IMR-90 (cell line): ENCODE measurements at regions not wholly inside any gene's neighbourhood (a gene's known extent, or its start where the extent isn't known, plus 50 kb on each side); places are given as distances from the start of the nearest gene placed in this dataset.

ENCODE experiments used
- ATAC-seq: fragments of 200-7000 bp; cut with Tn5 transposase; 2 replicates; pipeline ENCODE4 v1.9.1; 2020; ENCODE audit warnings: low read depth, mild to moderate bottlenecking, moderate library complexity
- BruUV-seq: library from RNA; stranded (reverse); fragments of 400-500 nt; replicated peaks from 2 replicates; lab custom pipeline; 2021; lab: Mats Ljungman, UMichigan
- CTCF ChIA-PET: fragments of 300-600 bp; formaldehyde crosslinking; extraction: SDS; loops from one replicate; lab custom pipeline; 2021; ENCODE audit warnings: antibody characterized with exemption; lab: Yijun Ruan, JAX
- POLR2A ChIA-PET: fragments of 300-600 bp; sonication (Branson Sonifier 250); formaldehyde crosslinking; loops from one replicate; lab custom pipeline; 2022; ENCODE audit warnings: antibody characterized with exemption; ENCODE audit not compliant: unreplicated experiment; lab: Charles Lee
- DNase-seq: peaks from one replicate; pipeline ENCODE4 v3.0.0; 2013
- H2AFZ ChIP-seq: replicated peaks from 2 replicates; pipeline ENCODE3; 2013; ENCODE audit warnings: low read length, mild to moderate bottlenecking; ENCODE audit not compliant: poor library complexity
- H2AK5ac ChIP-seq: 2 replicates; pipeline ENCODE4 v1.6.1; 2013; ENCODE audit warnings: low read depth, low read length, inconsistent platforms
- H2AK9ac ChIP-seq: replicated peaks from 2 replicates; pipeline ENCODE3; 2013; ENCODE audit warnings: mild to moderate bottlenecking, low read depth, low read length, moderate library complexity; ENCODE audit not compliant: poor library complexity
- H2BK120ac ChIP-seq: 2 replicates; pipeline ENCODE4 v1.6.1; 2013; ENCODE audit warnings: low read depth, low read length, inconsistent platforms
- H2BK15ac ChIP-seq: 3 replicates; pipeline ENCODE4 v1.6.1; 2013; ENCODE audit warnings: low read depth, low read length, inconsistent platforms
- H2BK20ac ChIP-seq: 2 replicates; pipeline ENCODE4 v1.6.1; 2013; ENCODE audit warnings: low read depth, mild to moderate bottlenecking, inconsistent platforms, low read length, moderate library complexity
- H2BK5ac ChIP-seq: 2 replicates; pipeline ENCODE4 v1.6.1; 2013; ENCODE audit warnings: mild to moderate bottlenecking, low read depth, low read length, inconsistent platforms; ENCODE audit not compliant: poor library complexity, severe bottlenecking
- H3K14ac ChIP-seq: replicated peaks from 2 replicates; pipeline ENCODE4 v1.6.1; 2013; ENCODE audit warnings: low read depth, low read length, inconsistent platforms
- H3K18ac ChIP-seq: 2 replicates; pipeline ENCODE4 v1.6.1; 2013; ENCODE audit warnings: low read depth, low read length, control low read depth
- H3K23ac ChIP-seq: 2 replicates; pipeline ENCODE4 v1.6.1; 2013; ENCODE audit warnings: low read depth, low read length, inconsistent platforms
- H3K27ac ChIP-seq: 2 replicates; pipeline ENCODE4 v1.5.1; 2013; ENCODE audit warnings: mild to moderate bottlenecking, control low read depth, low read length; ENCODE audit not compliant: insufficient read depth
- H3K27me3 ChIP-seq: 2 replicates; pipeline ENCODE4 v1.6.1; 2013; ENCODE audit warnings: low read length; ENCODE audit not compliant: control insufficient read depth, insufficient read depth
- H3K36me3 ChIP-seq: 2 replicates; pipeline ENCODE4 v1.6.1; 2013; ENCODE audit warnings: low read length, mixed read lengths; ENCODE audit not compliant: control insufficient read depth, insufficient read depth
- H3K4ac ChIP-seq: 2 replicates; pipeline ENCODE4 v1.6.1; 2013; ENCODE audit warnings: low read depth, low read length, inconsistent platforms
- H3K4me1 ChIP-seq: 2 replicates; pipeline ENCODE4 v1.6.1; 2013; ENCODE audit warnings: low read length, mixed read lengths; ENCODE audit not compliant: control insufficient read depth, insufficient read depth
- H3K4me2 ChIP-seq: 2 replicates; pipeline ENCODE4 v1.6.1; 2013; ENCODE audit warnings: low read depth, mild to moderate bottlenecking, control low read depth, low read length, moderate library complexity
- H3K4me3 ChIP-seq: 2 replicates; pipeline ENCODE4 v1.5.1; 2013; ENCODE audit warnings: low read depth, mild to moderate bottlenecking, control low read depth, low read length, moderate library complexity; ENCODE audit not compliant: insufficient read depth
- H3K56ac ChIP-seq: 2 replicates; pipeline ENCODE4 v1.6.1; 2013; ENCODE audit warnings: low read length, inconsistent platforms; ENCODE audit not compliant: insufficient read depth; ENCODE audit errors: extremely low read depth
- H3K79me1 ChIP-seq, 2 experiments: 2 replicates each; pipeline ENCODE4 v1.6.1; 2013; ENCODE audit warnings: low read length in 2 of 2, inconsistent platforms in 1 of 2, low read depth in 1 of 2
- H3K9ac ChIP-seq: 2 replicates; pipeline ENCODE4 v1.6.1; 2013; ENCODE audit warnings: low read depth, low read length, control low read depth
- H3K9me1 ChIP-seq: 2 replicates; pipeline ENCODE4 v1.6.1; 2013; ENCODE audit warnings: low read length, inconsistent platforms; ENCODE audit not compliant: insufficient read depth
- H3K9me3 ChIP-seq: 2 replicates; pipeline ENCODE4 v1.6.1; 2013; ENCODE audit warnings: low read length; ENCODE audit not compliant: control insufficient read depth, insufficient read depth
- H4K20me1 ChIP-seq: 2 replicates; pipeline ENCODE4 v1.6.1; 2013; ENCODE audit warnings: low read length, inconsistent platforms; ENCODE audit not compliant: insufficient read depth
- H4K5ac ChIP-seq: 2 replicates; pipeline ENCODE4 v1.6.1; 2013; ENCODE audit warnings: mild to moderate bottlenecking, low read depth, low read length, control low read depth
- H4K8ac ChIP-seq, 2 experiments: 2 replicates each; pipeline ENCODE4 v1.6.1; 2013; ENCODE audit warnings: low read depth in 2 of 2, low read length in 2 of 2, control low read depth in 1 of 2, inconsistent platforms in 1 of 2
- H4K91ac ChIP-seq: 2 replicates; pipeline ENCODE4 v1.6.1; 2013; ENCODE audit warnings: low read depth, low read length, inconsistent platforms; ENCODE audit not compliant: insufficient read depth
- BHLHE40 ChIP-seq: fragments of 150-350 bp; IDR thresholded peaks from 2 replicates; pipeline ENCODE4 v1.6.1; 2016; ENCODE audit warnings: mild to moderate bottlenecking, low read depth, low read length
- CEBPB ChIP-seq: IDR thresholded peaks from 2 replicates; pipeline ENCODE4 v1.6.1; 2012; ENCODE audit warnings: low read depth, low read length, improper control_type of control experiment
- CHD1 ChIP-seq: IDR thresholded peaks from 2 replicates; pipeline ENCODE4 v1.6.1; 2012; ENCODE audit warnings: low read depth, low read length, improper control_type of control experiment
- ELK1 ChIP-seq: fragments of 150-350 bp; IDR thresholded peaks from 2 replicates; pipeline ENCODE4 v1.6.1; 2016; ENCODE audit warnings: low read depth, mild to moderate bottlenecking, low read length, moderate library complexity, borderline replicate concordance
- FOS ChIP-seq: fragments of 150-350 bp; IDR thresholded peaks from 2 replicates; pipeline ENCODE4 v1.6.1; 2016; ENCODE audit warnings: low read depth, low read length
- MAFK ChIP-seq: IDR thresholded peaks from 2 replicates; pipeline ENCODE4 v1.6.1; 2012; ENCODE audit warnings: low read depth, low read length, improper control_type of control experiment
- MAZ ChIP-seq: IDR thresholded peaks from 2 replicates; pipeline ENCODE4 v1.6.1; 2012; ENCODE audit warnings: low read depth, mild to moderate bottlenecking, low read length, improper control_type of control experiment, moderate library complexity, borderline replicate concordance
- MXI1 ChIP-seq: IDR thresholded peaks from 2 replicates; pipeline ENCODE4 v1.6.1; 2012; ENCODE audit warnings: low read depth, mild to moderate bottlenecking, low read length, moderate library complexity, borderline replicate concordance
- NFE2L2 ChIP-seq: fragments of 150-350 bp; IDR thresholded peaks from 2 replicates; pipeline ENCODE4 v1.6.1; 2016; ENCODE audit warnings: low read depth, mild to moderate bottlenecking, low read length
- POLR2A ChIP-seq: IDR thresholded peaks from 2 replicates; pipeline ENCODE4 v1.6.1; 2012; ENCODE audit warnings: mild to moderate bottlenecking, low read depth, low read length
- RAD21 ChIP-seq: IDR thresholded peaks from 2 replicates; pipeline ENCODE4 v1.6.1; 2012; ENCODE audit warnings: low read length, improper control_type of control experiment
- RCOR1 ChIP-seq: IDR thresholded peaks from 2 replicates; pipeline ENCODE4 v1.6.1; 2012; ENCODE audit warnings: mild to moderate bottlenecking, low read length, improper control_type of control experiment; ENCODE audit not compliant: insufficient replicate concordance
- RFX5 ChIP-seq: IDR thresholded peaks from 2 replicates; pipeline ENCODE4 v1.8.0; 2012; ENCODE audit warnings: low read depth, mild to moderate bottlenecking, low read length, moderate library complexity
- SMC3 ChIP-seq: fragments of 150-350 bp; IDR thresholded peaks from 2 replicates; pipeline ENCODE4 v1.6.1; 2016; ENCODE audit warnings: low read depth, mild to moderate bottlenecking, antibody characterized with exemption, low read length, moderate library complexity
- USF2 ChIP-seq: fragments of 150-350 bp; IDR thresholded peaks from 2 replicates; pipeline ENCODE4 v1.6.1; 2017; ENCODE audit warnings: mild to moderate bottlenecking, antibody characterized with exemption, low read length, low read depth
- WGBS, 2 experiments: methylation state at CpG; one replicate each; pipeline versions ENCODE4 v1.1.5 to v1.1.7; 2013; ENCODE audit warnings: missing lambda C conversion rate in 2 of 2; ENCODE audit not compliant: insufficient read length in 1 of 2; ENCODE audit errors: extremely low coverage in 2 of 2; 5-methylcytosine and 5-hydroxymethylcytosine counted together
- dilution Hi-C: fragments of 300-500 bp; cut with HindIII; formaldehyde crosslinking; loops from one replicate; pipeline ENCODE4 v1.14.3; 2018; ENCODE audit warnings: low sequenced_read_pairs; ENCODE audit not compliant: unreplicated experiment
- in situ Hi-C: fragments of 300-500 bp; cut with MboI; formaldehyde crosslinking; loops from 3 replicates; pipeline ENCODE4 v1.14.3; 2019; ENCODE audit warnings: low sequenced_read_pairs, inconsistent platforms, mixed read lengths
- intact Hi-C: fragments of 100-400 bp; cut with micrococcal nuclease; formaldehyde crosslinking; loops from 2 replicates; pipeline ENCODE4 v1.10.0; 2022

- CTCF ChIA-PET: no interaction called here
- intact Hi-C loops: no loop called here
These were observed 186.6 kb downstream of the EMX2 start for GRCh38 chr10:117729156-117729555.

More at GRCh38 chr10:117729156-117729555, 186.6 kb downstream of the EMX2 start:
- Histone ChIP-seq H3K36me3 (no peaks in the 10 kb centered on the region), H2BK5ac (no peak overlapping the region), H2BK15ac (no peak overlapping the region), H3K27me3 (no peaks in the 10 kb centered on the region), H2AK9ac (no peak overlapping the region), H4K5ac (no peak overlapping the region), H3K56ac (no peak overlapping the region), H4K20me1 (no peaks in the 10 kb centered on the region), H4K91ac (no peak overlapping the region), H3K9me3 (peaks cover 12% of the 10 kb centered on the region), H3K27ac (no peak overlapping the region), H3K79me1 (no peaks in the 10 kb centered on the region), H3K4ac (no peak overlapping the region), H2BK20ac (no peak overlapping the region), H3K4me2 (no peak overlapping the region), H3K4me3 (no peak overlapping the region), H3K18ac (no peak overlapping the region), H2AK5ac (no peak overlapping the region), H3K9me1 (no peaks in the 10 kb centered on the region), H3K4me1 (no peaks in the 10 kb centered on the region), H3K9ac (no peak overlapping the region), H2AFZ (no peak overlapping the region), H3K23ac (no peak overlapping the region), H4K8ac (no peak overlapping the region), H2BK120ac (no peak overlapping the region), H3K14ac (no peak overlapping the region)
- dilution Hi-C loops: no loop called here
- in situ Hi-C loops: no loop called here
- POLR2A ChIA-PET: no interaction called here
- TF ChIP-seq POLR2A: no peak
- TF ChIP-seq CHD1: no peak
- TF ChIP-seq CEBPB: no peak
- TF ChIP-seq BHLHE40: no peak
- TF ChIP-seq FOS: no peak
- no peak for TF ChIP-seq RFX5
- TF ChIP-seq MXI1: no peak
- no peak for TF ChIP-seq ELK1
- no peak for TF ChIP-seq MAZ
- no peak for TF ChIP-seq USF2
- TF ChIP-seq MAFK: no peak
- TF ChIP-seq NFE2L2: no peak
- no peak for TF ChIP-seq RCOR1
- no peak for TF ChIP-seq SMC3
- TF ChIP-seq RAD21: no peak
- no CpG with 5 or more reads among the region's 4 CpGs for WGBS, 2 experiments
- ATAC-seq (no peak), DNase-seq (no peak)
- no TSS peak for BruUV-seq
